H9 (cell line): ENCODE measurements at regions not wholly inside any gene's neighbourhood (a gene's known extent, or its start where the extent isn't known, plus 50 kb on each side); places are given as distances from the start of the nearest gene placed in this dataset.

ENCODE experiments used
- DNase-seq: peaks from one replicate; pipeline ENCODE4 v3.0.0-alpha.2; 2017
- H2AFZ ChIP-seq: one replicate; pipeline ENCODE4 v1.6.1; 2013; ENCODE audit warnings: mild to moderate bottlenecking, low read length, control low read depth, moderate library complexity
- H2AK5ac ChIP-seq: 2 replicates; pipeline ENCODE4 v1.6.1; 2013; ENCODE audit warnings: low read length, control low read depth, mixed read lengths; ENCODE audit not compliant: insufficient read length
- H2BK120ac ChIP-seq: one replicate; pipeline ENCODE4 v1.6.1; 2013; ENCODE audit warnings: low read depth, mild to moderate bottlenecking, low read length, control low read depth, inconsistent platforms; ENCODE audit not compliant: poor library complexity, severe bottlenecking
- H2BK12ac ChIP-seq: 2 replicates; pipeline ENCODE4 v1.6.1; 2013; ENCODE audit warnings: low read length, control low read depth, mixed read lengths, low read depth; ENCODE audit not compliant: insufficient read length
- H2BK15ac ChIP-seq: 2 replicates; pipeline ENCODE4 v1.6.1; 2013; ENCODE audit warnings: low read depth, low read length, control low read depth
- H2BK20ac ChIP-seq: one replicate; pipeline ENCODE4 v1.6.1; 2013; ENCODE audit warnings: low read depth, mild to moderate bottlenecking, low read length, control low read depth, inconsistent platforms; ENCODE audit not compliant: poor library complexity, severe bottlenecking
- H2BK5ac ChIP-seq: 2 replicates; pipeline ENCODE4 v1.6.1; 2013; ENCODE audit warnings: low read length, control low read depth, mixed read lengths; ENCODE audit not compliant: insufficient read length
- H3K14ac ChIP-seq: 2 replicates; pipeline ENCODE4 v1.6.1; 2013; ENCODE audit warnings: low read length, control low read depth; ENCODE audit not compliant: insufficient read depth
- H3K18ac ChIP-seq: 2 replicates; pipeline ENCODE4 v1.6.1; 2013; ENCODE audit warnings: low read depth, mild to moderate bottlenecking, mixed read lengths, low read length, control low read depth; ENCODE audit not compliant: insufficient read length
- H3K23ac ChIP-seq: 2 replicates; pipeline ENCODE4 v1.6.1; 2013; ENCODE audit warnings: low read length, control low read depth, mixed read lengths, low read depth; ENCODE audit not compliant: insufficient read length
- H3K23me2 ChIP-seq: 2 replicates; pipeline ENCODE4 v1.6.1; 2013; ENCODE audit warnings: low read depth, mild to moderate bottlenecking, mixed read lengths, low read length, control low read depth; ENCODE audit not compliant: insufficient read length, poor library complexity, severe bottlenecking
- H3K27ac ChIP-seq: 2 replicates; pipeline ENCODE4 v1.5.1; 2013; ENCODE audit warnings: low read length, control low read depth, mixed read lengths, low read depth; ENCODE audit not compliant: insufficient read length
- H3K27me3 ChIP-seq: 2 replicates; pipeline ENCODE4 v1.6.1; 2013; ENCODE audit warnings: low read length, control low read depth, inconsistent platforms; ENCODE audit not compliant: insufficient read depth
- H3K4ac ChIP-seq: 2 replicates; pipeline ENCODE4 v1.6.1; 2013; ENCODE audit warnings: low read depth, mild to moderate bottlenecking, control low read depth, inconsistent platforms, low read length, moderate library complexity
- H3K4me1 ChIP-seq: 2 replicates; pipeline ENCODE4 v1.6.1; 2013; ENCODE audit warnings: low read length, control low read depth, inconsistent platforms; ENCODE audit not compliant: insufficient read depth
- H3K4me2 ChIP-seq: 2 replicates; pipeline ENCODE4 v1.6.1; 2013; ENCODE audit warnings: low read length, control low read depth, mixed read lengths; ENCODE audit not compliant: insufficient read length, insufficient read depth
- H3K56ac ChIP-seq: 2 replicates; pipeline ENCODE4 v1.6.1; 2013; ENCODE audit warnings: low read depth, mild to moderate bottlenecking, mixed read lengths, low read length, control low read depth; ENCODE audit not compliant: insufficient read length
- H3K79me1 ChIP-seq: 2 replicates; pipeline ENCODE4 v1.6.1; 2013; ENCODE audit warnings: low read depth, mild to moderate bottlenecking, moderate library complexity, low read length, control low read depth, inconsistent platforms; ENCODE audit not compliant: insufficient read depth, poor library complexity, severe bottlenecking
- H3K79me2 ChIP-seq: 2 replicates; pipeline ENCODE4 v1.6.1; 2013; ENCODE audit warnings: low read length, control low read depth, inconsistent platforms; ENCODE audit not compliant: insufficient read depth
- H3K9ac ChIP-seq: 2 replicates; pipeline ENCODE4 v1.6.1; 2013; ENCODE audit warnings: low read length, control low read depth, mixed read lengths; ENCODE audit not compliant: insufficient read length; ENCODE audit errors: extremely low read depth
- H3K9me3 ChIP-seq: one replicate; pipeline ENCODE4 v1.6.1; 2013; ENCODE audit warnings: low read depth, low read length, inconsistent platforms; ENCODE audit not compliant: control insufficient read depth
- H3T11ph ChIP-seq: one replicate; pipeline ENCODE4 v1.6.1; 2013; ENCODE audit warnings: mild to moderate bottlenecking, low read length, control low read depth, inconsistent platforms
- H4K20me1 ChIP-seq: one replicate; pipeline ENCODE4 v1.6.1; 2013; ENCODE audit not compliant: control insufficient read depth, insufficient read length, insufficient read depth
- H4K5ac ChIP-seq: 2 replicates; pipeline ENCODE4 v1.6.1; 2013; ENCODE audit warnings: low read depth, mild to moderate bottlenecking, mixed read lengths, low read length, control low read depth; ENCODE audit not compliant: insufficient read length
- H4K8ac ChIP-seq: replicated peaks from 2 replicates; pipeline ENCODE4 v1.6.1; 2013; ENCODE audit warnings: low read length, control low read depth, mixed read lengths, low read depth; ENCODE audit not compliant: insufficient read length
- H4K91ac ChIP-seq: 2 replicates; pipeline ENCODE4 v1.6.1; 2013; ENCODE audit warnings: low read depth, mild to moderate bottlenecking, moderate library complexity, mixed read lengths, low read length, control low read depth; ENCODE audit not compliant: insufficient read length
- H3K27ac Mint-ChIP-seq, 3 experiments: 2 replicates in 2 of 3; 3 replicates in 1 of 3; pipeline ENCODE4 v1.8.0; 2020 to 2021; ENCODE audit warnings: mixed read lengths in 3 of 3, mild to moderate bottlenecking in 1 of 3, moderate library complexity in 1 of 3
- H3K27me3 Mint-ChIP-seq: 2 replicates; pipeline ENCODE4 v1.8.0; 2021; ENCODE audit warnings: low read depth, mild to moderate bottlenecking, moderate library complexity, mixed read lengths
- H3K36me3 Mint-ChIP-seq, 3 experiments: 2 replicates in 2 of 3; 3 replicates in 1 of 3; pipeline ENCODE4 v1.8.0; 2020 to 2021; ENCODE audit warnings: low read depth in 3 of 3, mixed read lengths in 3 of 3; ENCODE audit not compliant: insufficient read depth in 1 of 3
- H3K4me1 Mint-ChIP-seq, 2 experiments: 2 replicates each; pipeline ENCODE4 v1.8.0; 2020; ENCODE audit warnings: mixed read lengths in 2 of 2
- H3K4me3 Mint-ChIP-seq, 2 experiments: 2 replicates in 1 of 2; 3 replicates in 1 of 2; pipeline ENCODE4 v1.8.0; 2020 to 2021; ENCODE audit warnings: mild to moderate bottlenecking in 2 of 2, mixed read lengths in 2 of 2, moderate library complexity in 1 of 2
- H3K9me3 Mint-ChIP-seq, 2 experiments: 2 replicates in 1 of 2; 3 replicates in 1 of 2; pipeline ENCODE4 v1.8.0; 2020; ENCODE audit warnings: mild to moderate bottlenecking in 2 of 2, mixed read lengths in 2 of 2, moderate library complexity in 1 of 2
- WGBS: extraction: QIAGEN DNeasy Blood & Tissue Kit; methylation state at CpG from one replicate; pipeline ENCODE4 v1.1.7; 2013; ENCODE audit warnings: missing lambda C conversion rate, low lambda C conversion rate, mixed read lengths; ENCODE audit not compliant: insufficient read length; ENCODE audit errors: extremely low coverage; 5-methylcytosine and 5-hydroxymethylcytosine counted together
- TF ChIP-seq, protein P1 (sequence below): fragments of 200-600 bp; sonication (generic); conservative IDR thresholded peaks from 3 replicates; pipeline ENCODE4 v1.8.0; 2021; ENCODE audit warnings: antibody characterized with exemption, mild to moderate bottlenecking

DNA sequence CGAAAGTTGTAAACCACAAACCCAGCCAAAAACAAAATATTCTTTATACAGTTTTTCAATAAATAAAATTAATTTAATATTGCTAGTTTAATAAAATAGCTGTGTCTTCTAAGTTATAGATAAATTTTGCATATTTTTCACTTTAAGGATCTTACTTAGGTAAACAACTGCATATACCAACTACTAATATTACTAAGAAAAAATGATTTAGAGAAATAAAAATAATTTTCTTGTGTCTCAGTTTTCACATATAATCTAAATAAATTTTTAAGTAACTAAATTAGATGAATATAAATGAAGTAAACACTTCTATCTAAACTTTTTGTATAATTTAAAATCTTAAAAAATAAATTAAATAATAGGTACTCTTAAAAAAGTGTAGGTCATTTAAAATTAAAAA lies 67.1 kb upstream of the TOP3B start:
- Mint-ChIP-seq H3K36me3 (no peaks in the 10 kb centered on the region), H3K27ac (no peak overlapping the region), H3K27me3 (peaks cover 84% of the 10 kb centered on the region), H3K9me3 (peaks cover 0 to 1% of the 10 kb centered on the region in 2 experiments; a peak in 2 of 5 replicates), H3K4me1 (no peaks in the 10 kb centered on the region), H3K4me3 (no peak overlapping the region)
- Histone ChIP-seq H4K20me1 (no peaks in the 10 kb centered on the region), H3K27ac (no peak overlapping the region), H2AFZ (no peak overlapping the region), H3K9me3 (no peaks in the 10 kb centered on the region), H2BK120ac (no peak overlapping the region), H3K23me2 (no peaks in the 10 kb centered on the region), H3K14ac (no peak overlapping the region), H3K56ac (no peak overlapping the region), H3T11ph (no peak overlapping the region), H3K27me3 (peaks cover 24% of the 10 kb centered on the region; the same call in 1 of the 2 replicates), H2BK5ac (no peak overlapping the region), H3K23ac (no peak overlapping the region), H2BK12ac (no peak overlapping the region), H3K4ac (no peak overlapping the region), H2BK20ac (no peak overlapping the region), H3K79me2 (no peaks in the 10 kb centered on the region), H3K4me2 (no peak overlapping the region), H3K4me1 (no peaks in the 10 kb centered on the region), H2BK15ac (no peak overlapping the region), H3K18ac (no peak overlapping the region), H4K5ac (no peak overlapping the region), H4K8ac (no peak overlapping the region), H2AK5ac (no peak overlapping the region), H3K79me1 (no peaks in the 10 kb centered on the region), H3K9ac (no peak overlapping the region), H4K91ac (no peak overlapping the region)
- no CpG with 5 or more reads among the region's 1 CpG for WGBS
- TF ChIP-seq, protein P1, sequence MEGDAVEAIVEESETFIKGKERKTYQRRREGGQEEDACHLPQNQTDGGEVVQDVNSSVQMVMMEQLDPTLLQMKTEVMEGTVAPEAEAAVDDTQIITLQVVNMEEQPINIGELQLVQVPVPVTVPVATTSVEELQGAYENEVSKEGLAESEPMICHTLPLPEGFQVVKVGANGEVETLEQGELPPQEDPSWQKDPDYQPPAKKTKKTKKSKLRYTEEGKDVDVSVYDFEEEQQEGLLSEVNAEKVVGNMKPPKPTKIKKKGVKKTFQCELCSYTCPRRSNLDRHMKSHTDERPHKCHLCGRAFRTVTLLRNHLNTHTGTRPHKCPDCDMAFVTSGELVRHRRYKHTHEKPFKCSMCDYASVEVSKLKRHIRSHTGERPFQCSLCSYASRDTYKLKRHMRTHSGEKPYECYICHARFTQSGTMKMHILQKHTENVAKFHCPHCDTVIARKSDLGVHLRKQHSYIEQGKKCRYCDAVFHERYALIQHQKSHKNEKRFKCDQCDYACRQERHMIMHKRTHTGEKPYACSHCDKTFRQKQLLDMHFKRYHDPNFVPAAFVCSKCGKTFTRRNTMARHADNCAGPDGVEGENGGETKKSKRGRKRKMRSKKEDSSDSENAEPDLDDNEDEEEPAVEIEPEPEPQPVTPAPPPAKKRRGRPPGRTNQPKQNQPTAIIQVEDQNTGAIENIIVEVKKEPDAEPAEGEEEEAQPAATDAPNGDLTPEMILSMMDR: no peak
- DNase-seq: no peak
